IMR-90 (cell line): ENCODE measurements at regions not wholly inside any gene's neighbourhood (a gene's known extent, or its start where the extent isn't known, plus 50 kb on each side); places are given as distances from the start of the nearest gene placed in this dataset.

Source experiments
- ATAC-seq: fragments of 200-7000 bp; cut with Tn5 transposase; 2 replicates; pipeline ENCODE4 v1.9.1; 2020; ENCODE audit warnings: low read depth, mild to moderate bottlenecking, moderate library complexity
- BruUV-seq: library from RNA; stranded (reverse); fragments of 400-500 nt; replicated peaks from 2 replicates; lab custom pipeline; 2021; lab: Mats Ljungman, UMichigan
- CTCF ChIA-PET: fragments of 300-600 bp; formaldehyde crosslinking; extraction: SDS; loops from one replicate; lab custom pipeline; 2021; ENCODE audit warnings: antibody characterized with exemption; lab: Yijun Ruan, JAX
- POLR2A ChIA-PET: fragments of 300-600 bp; sonication (Branson Sonifier 250); formaldehyde crosslinking; loops from one replicate; lab custom pipeline; 2022; ENCODE audit warnings: antibody characterized with exemption; ENCODE audit not compliant: unreplicated experiment; lab: Charles Lee
- DNase-seq: peaks from one replicate; pipeline ENCODE4 v3.0.0; 2013
- H2AFZ ChIP-seq: replicated peaks from 2 replicates; pipeline ENCODE3; 2013; ENCODE audit warnings: low read length, mild to moderate bottlenecking; ENCODE audit not compliant: poor library complexity
- H2AK5ac ChIP-seq: 2 replicates; pipeline ENCODE4 v1.6.1; 2013; ENCODE audit warnings: low read depth, low read length, inconsistent platforms
- H2AK9ac ChIP-seq: replicated peaks from 2 replicates; pipeline ENCODE3; 2013; ENCODE audit warnings: mild to moderate bottlenecking, low read depth, low read length, moderate library complexity; ENCODE audit not compliant: poor library complexity
- H2BK120ac ChIP-seq: 2 replicates; pipeline ENCODE4 v1.6.1; 2013; ENCODE audit warnings: low read depth, low read length, inconsistent platforms
- H2BK15ac ChIP-seq: 3 replicates; pipeline ENCODE4 v1.6.1; 2013; ENCODE audit warnings: low read depth, low read length, inconsistent platforms
- H2BK20ac ChIP-seq: 2 replicates; pipeline ENCODE4 v1.6.1; 2013; ENCODE audit warnings: low read depth, mild to moderate bottlenecking, inconsistent platforms, low read length, moderate library complexity
- H2BK5ac ChIP-seq: 2 replicates; pipeline ENCODE4 v1.6.1; 2013; ENCODE audit warnings: mild to moderate bottlenecking, low read depth, low read length, inconsistent platforms; ENCODE audit not compliant: poor library complexity, severe bottlenecking
- H3K14ac ChIP-seq: replicated peaks from 2 replicates; pipeline ENCODE4 v1.6.1; 2013; ENCODE audit warnings: low read depth, low read length, inconsistent platforms
- H3K18ac ChIP-seq: 2 replicates; pipeline ENCODE4 v1.6.1; 2013; ENCODE audit warnings: low read depth, low read length, control low read depth
- H3K23ac ChIP-seq: 2 replicates; pipeline ENCODE4 v1.6.1; 2013; ENCODE audit warnings: low read depth, low read length, inconsistent platforms
- H3K27ac ChIP-seq: 2 replicates; pipeline ENCODE4 v1.5.1; 2013; ENCODE audit warnings: mild to moderate bottlenecking, control low read depth, low read length; ENCODE audit not compliant: insufficient read depth
- H3K27me3 ChIP-seq: 2 replicates; pipeline ENCODE4 v1.6.1; 2013; ENCODE audit warnings: low read length; ENCODE audit not compliant: control insufficient read depth, insufficient read depth
- H3K36me3 ChIP-seq: 2 replicates; pipeline ENCODE4 v1.6.1; 2013; ENCODE audit warnings: low read length, mixed read lengths; ENCODE audit not compliant: control insufficient read depth, insufficient read depth
- H3K4ac ChIP-seq: 2 replicates; pipeline ENCODE4 v1.6.1; 2013; ENCODE audit warnings: low read depth, low read length, inconsistent platforms
- H3K4me1 ChIP-seq: 2 replicates; pipeline ENCODE4 v1.6.1; 2013; ENCODE audit warnings: low read length, mixed read lengths; ENCODE audit not compliant: control insufficient read depth, insufficient read depth
- H3K4me2 ChIP-seq: 2 replicates; pipeline ENCODE4 v1.6.1; 2013; ENCODE audit warnings: low read depth, mild to moderate bottlenecking, control low read depth, low read length, moderate library complexity
- H3K4me3 ChIP-seq: 2 replicates; pipeline ENCODE4 v1.5.1; 2013; ENCODE audit warnings: low read depth, mild to moderate bottlenecking, control low read depth, low read length, moderate library complexity; ENCODE audit not compliant: insufficient read depth
- H3K56ac ChIP-seq: 2 replicates; pipeline ENCODE4 v1.6.1; 2013; ENCODE audit warnings: low read length, inconsistent platforms; ENCODE audit not compliant: insufficient read depth; ENCODE audit errors: extremely low read depth
- H3K79me1 ChIP-seq, 2 experiments: 2 replicates each; pipeline ENCODE4 v1.6.1; 2013; ENCODE audit warnings: low read length in 2 of 2, inconsistent platforms in 1 of 2, low read depth in 1 of 2
- H3K9ac ChIP-seq: 2 replicates; pipeline ENCODE4 v1.6.1; 2013; ENCODE audit warnings: low read depth, low read length, control low read depth
- H3K9me1 ChIP-seq: 2 replicates; pipeline ENCODE4 v1.6.1; 2013; ENCODE audit warnings: low read length, inconsistent platforms; ENCODE audit not compliant: insufficient read depth
- H3K9me3 ChIP-seq: 2 replicates; pipeline ENCODE4 v1.6.1; 2013; ENCODE audit warnings: low read length; ENCODE audit not compliant: control insufficient read depth, insufficient read depth
- H4K20me1 ChIP-seq: 2 replicates; pipeline ENCODE4 v1.6.1; 2013; ENCODE audit warnings: low read length, inconsistent platforms; ENCODE audit not compliant: insufficient read depth
- H4K5ac ChIP-seq: 2 replicates; pipeline ENCODE4 v1.6.1; 2013; ENCODE audit warnings: mild to moderate bottlenecking, low read depth, low read length, control low read depth
- H4K8ac ChIP-seq, 2 experiments: 2 replicates each; pipeline ENCODE4 v1.6.1; 2013; ENCODE audit warnings: low read depth in 2 of 2, low read length in 2 of 2, control low read depth in 1 of 2, inconsistent platforms in 1 of 2
- H4K91ac ChIP-seq: 2 replicates; pipeline ENCODE4 v1.6.1; 2013; ENCODE audit warnings: low read depth, low read length, inconsistent platforms; ENCODE audit not compliant: insufficient read depth
- BHLHE40 ChIP-seq: fragments of 150-350 bp; IDR thresholded peaks from 2 replicates; pipeline ENCODE4 v1.6.1; 2016; ENCODE audit warnings: mild to moderate bottlenecking, low read depth, low read length
- CEBPB ChIP-seq: IDR thresholded peaks from 2 replicates; pipeline ENCODE4 v1.6.1; 2012; ENCODE audit warnings: low read depth, low read length, improper control_type of control experiment
- CHD1 ChIP-seq: IDR thresholded peaks from 2 replicates; pipeline ENCODE4 v1.6.1; 2012; ENCODE audit warnings: low read depth, low read length, improper control_type of control experiment
- MAFK ChIP-seq: IDR thresholded peaks from 2 replicates; pipeline ENCODE4 v1.6.1; 2012; ENCODE audit warnings: low read depth, low read length, improper control_type of control experiment
- MAZ ChIP-seq: IDR thresholded peaks from 2 replicates; pipeline ENCODE4 v1.6.1; 2012; ENCODE audit warnings: low read depth, mild to moderate bottlenecking, low read length, improper control_type of control experiment, moderate library complexity, borderline replicate concordance
- MXI1 ChIP-seq: IDR thresholded peaks from 2 replicates; pipeline ENCODE4 v1.6.1; 2012; ENCODE audit warnings: low read depth, mild to moderate bottlenecking, low read length, moderate library complexity, borderline replicate concordance
- NFE2L2 ChIP-seq: fragments of 150-350 bp; IDR thresholded peaks from 2 replicates; pipeline ENCODE4 v1.6.1; 2016; ENCODE audit warnings: low read depth, mild to moderate bottlenecking, low read length
- POLR2A ChIP-seq: IDR thresholded peaks from 2 replicates; pipeline ENCODE4 v1.6.1; 2012; ENCODE audit warnings: mild to moderate bottlenecking, low read depth, low read length
- RAD21 ChIP-seq: IDR thresholded peaks from 2 replicates; pipeline ENCODE4 v1.6.1; 2012; ENCODE audit warnings: low read length, improper control_type of control experiment
- RFX5 ChIP-seq: IDR thresholded peaks from 2 replicates; pipeline ENCODE4 v1.8.0; 2012; ENCODE audit warnings: low read depth, mild to moderate bottlenecking, low read length, moderate library complexity
- SMC3 ChIP-seq: fragments of 150-350 bp; IDR thresholded peaks from 2 replicates; pipeline ENCODE4 v1.6.1; 2016; ENCODE audit warnings: low read depth, mild to moderate bottlenecking, antibody characterized with exemption, low read length, moderate library complexity
- dilution Hi-C: fragments of 300-500 bp; cut with HindIII; formaldehyde crosslinking; loops from one replicate; pipeline ENCODE4 v1.14.3; 2018; ENCODE audit warnings: low sequenced_read_pairs; ENCODE audit not compliant: unreplicated experiment
- in situ Hi-C: fragments of 300-500 bp; cut with MboI; formaldehyde crosslinking; loops from 3 replicates; pipeline ENCODE4 v1.14.3; 2019; ENCODE audit warnings: low sequenced_read_pairs, inconsistent platforms, mixed read lengths
- intact Hi-C: fragments of 100-400 bp; cut with micrococcal nuclease; formaldehyde crosslinking; loops from 2 replicates; pipeline ENCODE4 v1.10.0; 2022
- TF ChIP-seq, protein P1 (sequence below): conservative IDR thresholded peaks from 2 replicates; pipeline ENCODE4 v1.5.1; 2012; ENCODE audit warnings: mild to moderate bottlenecking, low read depth, low read length, improper control_type of control experiment
- TF ChIP-seq, protein P2 (sequence below): fragments of 150-350 bp; IDR thresholded peaks from 2 replicates; pipeline ENCODE4 v1.6.1; 2016; ENCODE audit warnings: low read depth, mild to moderate bottlenecking, low read length, moderate library complexity, borderline replicate concordance

DNA sequence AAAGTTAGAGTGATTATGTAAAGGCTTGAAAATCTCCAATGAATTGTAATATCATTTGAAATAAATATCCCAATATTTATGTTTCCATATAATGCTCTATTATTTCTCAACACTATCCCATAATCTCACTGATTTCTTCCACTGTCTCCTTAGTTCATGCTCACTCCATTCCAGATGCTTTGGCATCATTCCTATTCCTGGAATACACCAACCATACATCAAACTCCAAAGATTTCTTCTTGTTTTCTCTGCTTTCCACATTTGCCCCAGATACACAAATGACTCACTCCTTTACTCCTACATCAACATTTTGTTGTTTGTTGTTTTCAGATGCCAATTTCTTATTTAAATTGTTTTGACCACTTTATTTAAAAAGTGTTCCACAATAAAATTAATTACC is 1390.8 kb downstream of the ZPLD1 start:
- Histone ChIP-seq H4K20me1 (no peaks in the 10 kb centered on the region), H2BK15ac (no peak overlapping the region), H2BK20ac (no peak overlapping the region), H3K4ac (no peak overlapping the region), H3K56ac (no peak overlapping the region), H4K5ac (no peak overlapping the region), H3K4me2 (no peak overlapping the region), H3K14ac (no peak overlapping the region), H4K8ac (no peak overlapping the region), H2AK5ac (no peak overlapping the region), H3K36me3 (no peaks in the 10 kb centered on the region), H3K9me1 (no peaks in the 10 kb centered on the region), H3K9me3 (no peaks in the 10 kb centered on the region), H3K18ac (no peak overlapping the region), H3K4me3 (no peak overlapping the region), H3K9ac (no peak overlapping the region), H2AK9ac (no peak overlapping the region), H3K79me1 (no peaks in the 10 kb centered on the region), H3K27me3 (no peaks in the 10 kb centered on the region), H3K23ac (no peak overlapping the region), H4K91ac (no peak overlapping the region), H3K27ac (no peak overlapping the region), H2BK120ac (no peak overlapping the region), H2BK5ac (no peak overlapping the region), H3K4me1 (no peaks in the 10 kb centered on the region), H2AFZ (no peak overlapping the region)
- BruUV-seq, result no TSS peak
- TF ChIP-seq MAZ (no peak), RFX5 (no peak), SMC3 (no peak), POLR2A (no peak), CEBPB (no peak), NFE2L2 (no peak), MXI1 (no peak), RAD21 (no peak), CHD1 (no peak), MAFK (no peak), BHLHE40 (no peak)
- TF ChIP-seq, protein P1, sequence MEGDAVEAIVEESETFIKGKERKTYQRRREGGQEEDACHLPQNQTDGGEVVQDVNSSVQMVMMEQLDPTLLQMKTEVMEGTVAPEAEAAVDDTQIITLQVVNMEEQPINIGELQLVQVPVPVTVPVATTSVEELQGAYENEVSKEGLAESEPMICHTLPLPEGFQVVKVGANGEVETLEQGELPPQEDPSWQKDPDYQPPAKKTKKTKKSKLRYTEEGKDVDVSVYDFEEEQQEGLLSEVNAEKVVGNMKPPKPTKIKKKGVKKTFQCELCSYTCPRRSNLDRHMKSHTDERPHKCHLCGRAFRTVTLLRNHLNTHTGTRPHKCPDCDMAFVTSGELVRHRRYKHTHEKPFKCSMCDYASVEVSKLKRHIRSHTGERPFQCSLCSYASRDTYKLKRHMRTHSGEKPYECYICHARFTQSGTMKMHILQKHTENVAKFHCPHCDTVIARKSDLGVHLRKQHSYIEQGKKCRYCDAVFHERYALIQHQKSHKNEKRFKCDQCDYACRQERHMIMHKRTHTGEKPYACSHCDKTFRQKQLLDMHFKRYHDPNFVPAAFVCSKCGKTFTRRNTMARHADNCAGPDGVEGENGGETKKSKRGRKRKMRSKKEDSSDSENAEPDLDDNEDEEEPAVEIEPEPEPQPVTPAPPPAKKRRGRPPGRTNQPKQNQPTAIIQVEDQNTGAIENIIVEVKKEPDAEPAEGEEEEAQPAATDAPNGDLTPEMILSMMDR, result no peak
- TF ChIP-seq, protein P2, sequence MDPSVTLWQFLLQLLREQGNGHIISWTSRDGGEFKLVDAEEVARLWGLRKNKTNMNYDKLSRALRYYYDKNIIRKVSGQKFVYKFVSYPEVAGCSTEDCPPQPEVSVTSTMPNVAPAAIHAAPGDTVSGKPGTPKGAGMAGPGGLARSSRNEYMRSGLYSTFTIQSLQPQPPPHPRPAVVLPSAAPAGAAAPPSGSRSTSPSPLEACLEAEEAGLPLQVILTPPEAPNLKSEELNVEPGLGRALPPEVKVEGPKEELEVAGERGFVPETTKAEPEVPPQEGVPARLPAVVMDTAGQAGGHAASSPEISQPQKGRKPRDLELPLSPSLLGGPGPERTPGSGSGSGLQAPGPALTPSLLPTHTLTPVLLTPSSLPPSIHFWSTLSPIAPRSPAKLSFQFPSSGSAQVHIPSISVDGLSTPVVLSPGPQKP, result no peak
- in situ Hi-C loops (no loop called here), intact Hi-C loops (no loop called here), dilution Hi-C loops (no loop called here)
- ATAC-seq, result no peak
- ChIA-PET CTCF (no interaction called here), POLR2A (no interaction called here)
- DNase-seq, result no peak
